HFFc6 (cell line): ENCODE measurements at regions not wholly inside any gene's neighbourhood (a gene's known extent, or its start where the extent isn't known, plus 50 kb on each side); places are given as distances from the start of the nearest gene placed in this dataset.

Experiments
- DNase-seq: peaks from one replicate; pipeline ENCODE4 v3.0.0-alpha.2; 2018
- H3K27ac Mint-ChIP-seq: 2 replicates; pipeline ENCODE4 v1.8.0; 2020; ENCODE audit warnings: mild to moderate bottlenecking, mixed read lengths
- H3K27me3 Mint-ChIP-seq: 2 replicates; pipeline ENCODE4 v1.8.0; 2021; ENCODE audit warnings: mild to moderate bottlenecking, moderate library complexity, mixed read lengths; ENCODE audit not compliant: insufficient read depth
- H3K36me3 Mint-ChIP-seq: 2 replicates; pipeline ENCODE4 v1.8.0; 2021; ENCODE audit warnings: low read depth, mixed read lengths
- H3K4me1 Mint-ChIP-seq: 2 replicates; pipeline ENCODE4 v1.8.0; 2020; ENCODE audit warnings: low read depth, mixed read lengths
- H3K4me3 Mint-ChIP-seq: 2 replicates; pipeline ENCODE4 v1.8.0; 2020; ENCODE audit warnings: mild to moderate bottlenecking, moderate library complexity, mixed read lengths
- H3K9me3 Mint-ChIP-seq: 2 replicates; pipeline ENCODE4 v1.8.0; 2020; ENCODE audit warnings: mild to moderate bottlenecking, mixed read lengths
- CTCF ChIP-seq: fragments of 200-600 bp; sonication (generic); IDR thresholded peaks from 2 replicates; pipeline ENCODE4 v1.5.0; 2021; ENCODE audit warnings: antibody characterized with exemption, mild to moderate bottlenecking

- no peak for TF ChIP-seq CTCF
- Mint-ChIP-seq H3K9me3 (peaks cover 8% of the 10 kb centered on the region; the same call in 1 of the 2 replicates), H3K27me3 (no peaks in the 10 kb centered on the region; the same call in 1 of the 2 replicates), H3K27ac (no peak overlapping the region), H3K36me3 (no peaks in the 10 kb centered on the region), H3K4me3 (no peak overlapping the region), H3K4me1 (no peaks in the 10 kb centered on the region)
- DNase-seq: no peak
These were observed 1755.4 kb downstream of the PLA2G4A start for GRCh38 chr1:188584119-188584518.

DNA sequence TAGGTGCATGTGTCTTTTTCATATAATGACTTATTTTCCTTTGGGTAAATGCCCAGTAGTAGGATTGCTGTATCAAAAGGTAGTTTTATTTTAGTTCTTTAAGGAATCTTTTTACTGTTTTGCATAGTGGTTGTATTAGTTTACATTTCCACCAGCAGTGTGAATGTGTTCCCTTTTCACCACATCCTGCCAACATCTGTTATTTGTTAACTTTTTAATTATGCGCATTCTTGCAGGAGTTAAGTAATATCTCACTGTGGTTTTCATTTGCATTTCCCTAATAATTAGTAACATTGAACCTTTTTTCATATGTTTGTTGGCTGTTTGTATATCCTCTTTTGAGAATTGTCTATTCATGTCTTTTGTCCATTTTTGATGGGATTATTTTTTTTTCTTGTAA, 1761.9 kb downstream of the PLA2G4A start:
- H3K36me3 Mint-ChIP-seq: no peaks in the 10 kb centered on the region
- no peak for DNase-seq
- no peak for TF ChIP-seq CTCF
- no peak overlapping the region for H3K4me3 Mint-ChIP-seq
- H3K27me3 Mint-ChIP-seq: no peaks in the 10 kb centered on the region
- H3K9me3 Mint-ChIP-seq: peaks cover 24% of the 10 kb centered on the region; the same call in 1 of the 2 replicates
- H3K27ac Mint-ChIP-seq: no peak overlapping the region
- no peaks in the 10 kb centered on the region for H3K4me1 Mint-ChIP-seq

DNA sequence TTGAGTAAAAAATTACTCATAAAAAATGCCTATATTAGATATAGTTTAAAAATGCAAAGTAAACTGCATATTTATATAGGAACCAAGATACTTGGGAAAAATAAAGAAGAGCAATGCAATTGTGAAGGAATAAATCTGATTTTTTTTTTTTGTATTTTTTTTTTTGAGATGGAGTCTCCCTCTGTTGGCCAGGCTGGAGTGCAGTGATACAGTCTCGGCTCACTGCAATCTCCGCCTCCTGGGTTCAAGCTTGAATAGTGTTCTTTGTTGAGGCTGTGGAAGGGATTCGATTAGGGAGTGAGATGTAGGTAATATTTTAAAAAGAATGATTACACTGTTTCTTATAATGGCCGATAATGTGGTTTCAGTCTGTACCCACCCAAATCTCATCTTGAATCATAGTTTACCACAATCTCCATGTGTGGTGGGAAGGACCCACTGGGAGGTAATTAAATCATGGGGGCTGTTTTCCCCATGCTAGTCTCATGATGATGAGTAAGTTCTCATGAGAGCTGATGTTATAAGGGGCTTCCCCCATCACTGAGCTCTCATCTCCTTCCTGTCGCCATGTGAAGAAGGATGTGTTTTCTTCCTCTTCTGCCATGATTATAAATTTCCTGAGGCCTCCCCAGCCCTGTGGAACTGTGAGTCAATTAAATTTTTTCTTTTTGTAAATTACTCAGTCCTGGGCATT, 1765.9 kb downstream of the PLA2G4A start:
- Mint-ChIP-seq H3K27me3 (no peaks in the 10 kb centered on the region), H3K36me3 (no peaks in the 10 kb centered on the region), H3K4me1 (no peaks in the 10 kb centered on the region), H3K4me3 (no peak overlapping the region), H3K27ac (no peak overlapping the region), H3K9me3 (peaks cover 28% of the 10 kb centered on the region)
- no peak for DNase-seq
- TF ChIP-seq CTCF: peak; percentile 30; the same call in 1 of the 2 replicates

DNA sequence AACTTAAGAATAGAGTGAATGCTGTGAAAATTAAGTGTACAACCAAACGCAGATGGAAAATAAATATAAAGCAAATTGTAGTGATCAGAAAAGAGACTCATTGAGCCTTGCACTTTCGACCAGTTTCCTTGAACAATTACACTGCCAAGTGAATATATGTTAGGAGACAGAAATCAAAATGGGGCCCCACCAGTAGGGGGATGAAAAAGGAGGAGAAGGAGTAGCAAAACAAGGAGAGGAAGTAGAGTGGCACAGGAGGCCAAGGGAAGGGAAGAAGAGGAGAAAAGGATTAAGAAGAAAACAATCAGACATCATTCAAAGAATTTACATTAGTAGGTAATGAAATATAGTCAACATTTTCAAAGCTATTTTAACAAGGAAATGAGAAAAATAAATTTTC, 1770.6 kb downstream of the PLA2G4A start:
- TF ChIP-seq CTCF: no peak
- Mint-ChIP-seq H3K4me3 (no peak overlapping the region), H3K36me3 (no peaks in the 10 kb centered on the region), H3K27me3 (no peaks in the 10 kb centered on the region), H3K4me1 (no peaks in the 10 kb centered on the region), H3K27ac (no peak overlapping the region), H3K9me3 (peaks cover 9% of the 10 kb centered on the region)
- DNase-seq: no peak

DNA sequence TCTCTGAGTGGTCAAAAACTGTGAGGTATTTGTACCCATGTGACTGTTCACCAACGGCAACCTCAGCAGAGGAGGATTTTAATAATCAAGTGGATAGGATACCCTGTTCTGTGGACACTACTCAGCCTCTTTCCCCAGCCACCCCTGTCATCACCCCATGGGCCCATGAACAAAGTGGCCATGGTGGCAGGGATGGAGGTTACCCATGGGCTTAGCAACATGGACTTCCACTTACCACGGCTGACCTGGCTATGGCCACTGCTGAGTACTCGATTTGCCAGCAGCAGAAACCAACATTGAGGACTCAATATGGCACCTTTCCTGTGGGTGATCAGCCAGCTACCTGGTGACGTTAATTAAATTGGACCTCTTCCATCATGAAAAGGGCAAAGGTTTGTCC, 1782.7 kb downstream of the PLA2G4A start:
- Mint-ChIP-seq H3K27ac (no peak overlapping the region), H3K36me3 (no peaks in the 10 kb centered on the region), H3K9me3 (peaks cover 56% of the 10 kb centered on the region), H3K4me3 (no peak overlapping the region), H3K4me1 (no peaks in the 10 kb centered on the region), H3K27me3 (peaks cover 1% of the 10 kb centered on the region; the same call in 1 of the 2 replicates)
- no peak for TF ChIP-seq CTCF
- DNase-seq: no peak
